Neural crest cell (in vitro differentiated cells): ENCODE measurements at regions not wholly inside any gene's neighbourhood (a gene's known extent, or its start where the extent isn't known, plus 50 kb on each side); places are given as distances from the start of the nearest gene placed in this dataset.
"Not testable (repeated sequence)": the region's sequence is repeated elsewhere in the genome, so short reads cannot be mapped to it uniquely, and the experiment has no call there.

Experiments used
- DNase-seq: peaks from one replicate; pipeline ENCODE4 v3.0.0; 2021; ENCODE audit warnings: low read depth, mixed read lengths, low spot score
- H3K27ac Mint-ChIP-seq: one replicate; pipeline ENCODE4 v1.8.0; 2021; ENCODE audit warnings: mild to moderate bottlenecking, mixed read lengths; ENCODE audit not compliant: unreplicated experiment
- H3K27me3 Mint-ChIP-seq: 2 replicates; pipeline ENCODE4 v1.8.0; 2021; ENCODE audit warnings: low read depth, mild to moderate bottlenecking, mixed read lengths
- H3K36me3 Mint-ChIP-seq: 2 replicates; pipeline ENCODE4 v1.8.0; 2021; ENCODE audit warnings: low read depth, mild to moderate bottlenecking, mixed read lengths
- H3K4me1 Mint-ChIP-seq: 2 replicates; pipeline ENCODE4 v1.8.0; 2021; ENCODE audit warnings: mixed read lengths
- H3K4me3 Mint-ChIP-seq: one replicate; pipeline ENCODE4 v1.8.0; 2021; ENCODE audit warnings: mild to moderate bottlenecking, mixed read lengths
- H3K9me3 Mint-ChIP-seq: 2 replicates; pipeline ENCODE4 v1.8.0; 2021; ENCODE audit warnings: mixed read lengths
- TF ChIP-seq, protein P1 (sequence below): fragments of 200-600 bp; sonication (generic); conservative IDR thresholded peaks from 2 replicates; pipeline ENCODE4 v1.5.0; 2021; ENCODE audit warnings: antibody characterized with exemption, mild to moderate bottlenecking

DNA sequence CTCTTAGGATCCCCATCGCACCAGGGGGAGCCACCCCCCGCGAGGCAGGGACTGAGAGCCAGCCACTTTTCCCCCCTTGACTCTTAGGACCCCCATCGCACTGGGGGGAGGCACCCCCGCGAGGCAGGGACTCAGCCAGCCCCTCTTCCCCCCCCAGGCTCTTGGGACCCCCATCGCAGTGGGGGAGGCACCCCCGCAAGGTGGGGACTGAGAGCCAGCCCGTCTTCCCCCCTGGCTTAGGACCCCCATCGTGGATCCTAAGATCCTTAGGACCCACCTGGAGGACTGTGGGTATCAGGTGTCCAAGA lies 365.2 kb upstream of the SPRY2 start:
- H3K36me3 Mint-ChIP-seq, result peaks cover 22% of the 10 kb centered on the region
- H3K4me3 Mint-ChIP-seq, result no peak overlapping the region
- peaks cover 8% of the 10 kb centered on the region for H3K9me3 Mint-ChIP-seq
- TF ChIP-seq, protein P1, sequence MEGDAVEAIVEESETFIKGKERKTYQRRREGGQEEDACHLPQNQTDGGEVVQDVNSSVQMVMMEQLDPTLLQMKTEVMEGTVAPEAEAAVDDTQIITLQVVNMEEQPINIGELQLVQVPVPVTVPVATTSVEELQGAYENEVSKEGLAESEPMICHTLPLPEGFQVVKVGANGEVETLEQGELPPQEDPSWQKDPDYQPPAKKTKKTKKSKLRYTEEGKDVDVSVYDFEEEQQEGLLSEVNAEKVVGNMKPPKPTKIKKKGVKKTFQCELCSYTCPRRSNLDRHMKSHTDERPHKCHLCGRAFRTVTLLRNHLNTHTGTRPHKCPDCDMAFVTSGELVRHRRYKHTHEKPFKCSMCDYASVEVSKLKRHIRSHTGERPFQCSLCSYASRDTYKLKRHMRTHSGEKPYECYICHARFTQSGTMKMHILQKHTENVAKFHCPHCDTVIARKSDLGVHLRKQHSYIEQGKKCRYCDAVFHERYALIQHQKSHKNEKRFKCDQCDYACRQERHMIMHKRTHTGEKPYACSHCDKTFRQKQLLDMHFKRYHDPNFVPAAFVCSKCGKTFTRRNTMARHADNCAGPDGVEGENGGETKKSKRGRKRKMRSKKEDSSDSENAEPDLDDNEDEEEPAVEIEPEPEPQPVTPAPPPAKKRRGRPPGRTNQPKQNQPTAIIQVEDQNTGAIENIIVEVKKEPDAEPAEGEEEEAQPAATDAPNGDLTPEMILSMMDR, result no peak
- no peak for DNase-seq
- H3K27ac Mint-ChIP-seq, result no peak overlapping the region
- no peaks in the 10 kb centered on the region for H3K27me3 Mint-ChIP-seq
- peaks cover 4% of the 10 kb centered on the region for H3K4me1 Mint-ChIP-seq

DNA sequence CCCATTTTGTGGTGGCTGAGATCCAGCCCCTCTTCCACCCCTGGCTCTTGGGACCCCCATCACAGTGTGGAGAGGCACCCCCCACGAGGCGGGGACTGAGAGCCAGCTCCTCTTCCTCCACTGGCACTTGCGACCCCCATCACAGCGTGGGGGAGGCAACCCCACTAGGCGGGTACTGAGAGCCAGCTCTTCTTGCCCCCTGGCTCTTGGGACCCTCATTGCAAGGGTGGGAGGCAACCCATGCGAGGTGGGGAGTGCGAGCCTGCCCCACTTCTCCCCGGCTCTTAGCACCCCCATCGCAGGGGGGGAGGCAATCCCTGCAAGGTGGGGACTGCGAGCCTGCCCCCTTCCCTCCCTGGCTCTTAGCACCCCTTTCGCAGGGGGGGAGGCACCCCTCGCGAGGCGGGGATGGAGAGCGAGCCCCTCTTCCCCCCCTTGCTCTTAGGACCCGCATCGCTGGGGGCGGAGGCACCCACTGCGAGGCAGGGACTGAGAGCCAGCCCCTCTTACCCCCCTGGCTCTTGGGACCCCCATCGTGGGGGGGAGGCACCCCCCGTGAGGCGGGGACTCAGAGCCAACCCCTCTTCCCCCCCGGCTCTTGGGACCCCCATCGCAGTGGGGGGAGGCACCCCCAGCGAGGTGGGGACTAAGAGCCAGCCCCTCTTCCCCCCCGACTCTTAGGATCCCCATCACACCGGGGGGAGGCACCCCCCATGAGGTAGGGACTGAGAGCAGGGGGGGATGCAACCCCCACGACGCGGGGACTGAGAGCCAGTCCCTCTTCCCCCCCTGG lies 364.6 kb upstream of the SPRY2 start:
- no peak overlapping the region for H3K27ac Mint-ChIP-seq
- H3K36me3 Mint-ChIP-seq, result peaks cover 25% of the 10 kb centered on the region
- peaks cover 8% of the 10 kb centered on the region for H3K9me3 Mint-ChIP-seq
- TF ChIP-seq, protein P1, result no peak
- peaks cover 4% of the 10 kb centered on the region for H3K4me1 Mint-ChIP-seq
- no peaks in the 10 kb centered on the region for H3K27me3 Mint-ChIP-seq
- DNase-seq, result no peak
- H3K4me3 Mint-ChIP-seq, result no peak overlapping the region

DNA sequence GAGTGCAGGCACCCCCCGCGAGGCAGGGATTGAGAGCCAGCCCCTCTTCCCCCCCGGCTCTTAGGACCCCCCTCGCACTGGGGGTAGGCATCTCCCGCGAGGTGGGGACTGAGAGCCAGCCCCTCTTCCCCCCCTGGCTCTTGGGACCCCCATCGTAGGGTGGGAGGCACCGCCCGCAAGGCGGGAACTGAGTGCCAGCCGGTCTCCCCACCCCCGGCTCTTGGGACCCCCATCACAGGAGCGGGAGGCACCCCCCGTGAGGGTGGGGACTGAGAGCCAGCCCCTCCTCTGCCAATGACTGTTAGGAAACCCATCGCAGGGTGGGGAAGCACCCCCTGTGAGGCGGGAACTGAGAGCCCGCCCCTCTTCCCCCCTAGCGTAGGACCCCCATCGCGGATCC lies 363.4 kb upstream of the SPRY2 start:
- H3K4me1 Mint-ChIP-seq, result no peaks in the 10 kb centered on the region
- no peak overlapping the region for H3K27ac Mint-ChIP-seq
- H3K36me3 Mint-ChIP-seq, result peaks cover 28% of the 10 kb centered on the region
- H3K4me3 Mint-ChIP-seq, result no peak overlapping the region
- H3K27me3 Mint-ChIP-seq, result no peaks in the 10 kb centered on the region
- TF ChIP-seq, protein P1, result no peak
- no peak for DNase-seq
- peaks cover 8% of the 10 kb centered on the region for H3K9me3 Mint-ChIP-seq

DNA sequence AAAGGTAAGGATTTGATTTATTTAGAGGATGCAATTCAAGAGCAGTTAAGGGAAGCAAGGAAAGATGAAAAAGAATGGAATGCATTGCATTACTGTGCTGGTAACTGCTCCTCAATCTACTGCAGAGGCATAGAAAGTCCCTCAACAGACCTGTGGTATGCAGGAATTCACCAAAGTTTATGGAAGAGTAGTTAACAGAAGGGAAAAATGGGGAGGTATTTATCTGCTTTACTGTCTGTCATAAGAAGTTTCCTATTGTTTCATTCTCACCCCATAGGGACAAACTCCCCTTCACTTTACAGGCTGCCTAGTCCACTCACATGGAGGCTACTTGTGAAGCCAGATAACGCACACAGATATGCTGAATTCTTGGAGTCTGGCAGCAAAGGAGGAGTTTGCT lies 354.9 kb upstream of the SPRY2 start:
- Mint-ChIP-seq H3K4me1 (peaks cover 6% of the 10 kb centered on the region), H3K36me3 (peaks cover 19% of the 10 kb centered on the region), H3K27ac (peak overlapping the region; percentile 44), H3K27me3 (no peaks in the 10 kb centered on the region), H3K9me3 (peaks cover 25% of the 10 kb centered on the region), H3K4me3 (no peak overlapping the region)
- no peak for DNase-seq
- TF ChIP-seq, protein P1, result no peak

DNA sequence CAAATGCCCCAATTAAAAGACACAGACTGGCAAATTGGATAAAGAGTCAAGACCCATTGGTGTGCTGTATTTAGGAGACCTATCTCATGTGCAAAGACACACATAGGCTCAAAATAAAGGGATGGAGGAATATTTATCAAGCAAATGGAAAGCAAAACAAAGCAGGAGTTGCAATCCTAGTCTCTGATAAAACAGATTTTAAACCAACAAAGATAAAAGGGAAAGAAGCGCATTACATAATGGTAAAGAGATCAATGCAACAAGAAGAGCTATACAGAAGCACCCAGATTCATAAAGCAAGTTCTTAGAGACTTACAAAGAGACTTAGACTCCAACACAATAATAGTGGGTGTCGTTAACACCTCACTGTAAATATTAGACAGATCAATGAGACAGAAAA lies 350.9 kb upstream of the SPRY2 start:
- not testable (repeated sequence) for H3K27me3 Mint-ChIP-seq, DNase-seq, H3K27ac Mint-ChIP-seq, H3K4me3 Mint-ChIP-seq
- peaks cover 24% of the 10 kb centered on the region for H3K36me3 Mint-ChIP-seq
- peaks cover 31% of the 10 kb centered on the region for H3K9me3 Mint-ChIP-seq
- H3K4me1 Mint-ChIP-seq, result peaks cover 10% of the 10 kb centered on the region

DNA sequence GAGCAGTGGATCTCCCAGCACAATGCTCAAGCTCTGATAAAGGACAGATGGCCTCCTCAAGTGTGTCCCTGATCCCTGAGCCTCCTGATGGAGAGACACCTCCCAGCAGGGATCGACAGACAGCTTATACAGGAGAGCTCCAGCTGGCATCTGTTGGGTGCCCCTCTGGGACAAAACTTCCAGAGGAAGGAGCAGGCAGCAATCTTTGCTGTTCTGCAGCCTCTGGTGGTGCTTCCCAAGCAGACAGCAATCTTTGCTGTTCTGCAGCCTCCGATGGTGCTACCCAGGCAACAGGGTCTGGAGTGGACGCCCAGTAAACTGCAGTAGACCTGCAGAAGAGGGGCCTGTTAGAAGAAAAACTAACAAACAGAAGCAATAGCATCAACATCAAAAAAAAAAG lies 349.3 kb upstream of the SPRY2 start:
- Mint-ChIP-seq H3K4me1 (peaks cover 12% of the 10 kb centered on the region), H3K27me3 (no peaks in the 10 kb centered on the region), H3K27ac (no peak overlapping the region), H3K36me3 (peaks cover 27% of the 10 kb centered on the region), H3K9me3 (peaks cover 34% of the 10 kb centered on the region), H3K4me3 (no peak overlapping the region)
- DNase-seq, result no peak
- TF ChIP-seq, protein P1, result no peak
